ENCODE measurements at regions not wholly inside any gene's neighbourhood (a gene's known extent, or its start where the extent isn't known, plus 50 kb on each side); places are given as distances from the start of the nearest gene placed in this dataset.

DNA sequence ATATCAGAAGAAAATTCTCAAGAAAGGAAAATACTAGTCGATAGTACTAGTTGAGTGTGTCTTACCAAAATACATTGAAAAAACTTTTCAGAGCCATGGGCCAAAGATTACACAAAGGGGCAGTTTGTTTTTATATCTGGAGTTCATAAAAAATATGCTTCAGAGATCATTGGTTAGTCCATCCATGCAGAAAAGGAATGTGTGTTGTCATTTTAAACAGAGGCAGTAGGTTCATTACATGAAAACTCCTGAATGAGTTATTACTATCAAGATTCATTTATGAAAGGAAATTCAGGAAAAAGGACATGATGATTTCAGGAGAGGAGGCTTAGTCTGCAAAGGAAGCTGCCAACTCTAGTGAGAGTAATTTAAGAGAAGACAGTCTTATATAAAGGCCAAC, 354.8 kb downstream of the AEBP2 start:
- intact Hi-C loops (cut with micrococcal nuclease) = no loop called here
- Histone ChIP-seq H3K4me2 (replicated peaks; ENCODE audit: low read depth, low read length, poor library complexity, severe bottlenecking) (no peak overlapping the region), H2AFZ (ENCODE audit: insufficient read depth, low read depth, low read length, poor library complexity, severe bottlenecking) (no peak overlapping the region), H3K9ac (ENCODE audit: low read length) (no peak overlapping the region), H3K9me3 (ENCODE audit: control extremely low read depth in 1 of 3, control insufficient read depth in 2 of 3, insufficient read depth in 1 of 3, low read length in 2 of 3) (peaks cover 0 to 7% (median 2%) of the 10 kb centered on the region in 3 donors), H3K4me3 (ENCODE audit: control extremely low read depth in 1 of 5, extremely low read depth in 1 of 5, insufficient read depth in 1 of 5, low read depth in 2 of 5, low read length in 4 of 5) (no peak overlapping the region), H3K36me3 (replicated peaks in 1 of 2; ENCODE audit: control extremely low read depth in 1 of 2, control insufficient read depth in 1 of 2, extremely low read depth in 1 of 2, insufficient read depth in 2 of 2, low read length in 1 of 2) (no peaks in the 10 kb centered on the region), H3K79me2 (ENCODE audit: control insufficient read depth, insufficient read depth, low read length) (no peaks in the 10 kb centered on the region), H4K20me1 (ENCODE audit: control insufficient read depth, insufficient read depth, low read length, poor library complexity, severe bottlenecking) (no peaks in the 10 kb centered on the region), H3K27me3 (replicated peaks in 1 of 4; ENCODE audit: control extremely low read depth in 1 of 4, control insufficient read depth in 3 of 4, insufficient read depth in 4 of 4, low read length in 3 of 4) (no peaks in the 10 kb centered on the region), H3K27ac (ENCODE audit: low read length in 2 of 2) (no peak overlapping the region), H3K4me1 (ENCODE audit: control insufficient read depth in 2 of 2, insufficient read depth in 2 of 2, low read length in 2 of 2) (no peaks in the 10 kb centered on the region)
- Mint-ChIP-seq H3K27ac (no peak overlapping the region), H3K27me3 (no peaks in the 10 kb centered on the region), H3K4me1 (no peaks in the 10 kb centered on the region), H3K4me3 (no peak overlapping the region), H3K9me3 (ENCODE audit: insufficient read depth) (no peaks in the 10 kb centered on the region)
- DNase-seq (no peak), ATAC-seq (ENCODE audit: low read depth) (no peak)
- TF ChIP-seq, protein P1, sequence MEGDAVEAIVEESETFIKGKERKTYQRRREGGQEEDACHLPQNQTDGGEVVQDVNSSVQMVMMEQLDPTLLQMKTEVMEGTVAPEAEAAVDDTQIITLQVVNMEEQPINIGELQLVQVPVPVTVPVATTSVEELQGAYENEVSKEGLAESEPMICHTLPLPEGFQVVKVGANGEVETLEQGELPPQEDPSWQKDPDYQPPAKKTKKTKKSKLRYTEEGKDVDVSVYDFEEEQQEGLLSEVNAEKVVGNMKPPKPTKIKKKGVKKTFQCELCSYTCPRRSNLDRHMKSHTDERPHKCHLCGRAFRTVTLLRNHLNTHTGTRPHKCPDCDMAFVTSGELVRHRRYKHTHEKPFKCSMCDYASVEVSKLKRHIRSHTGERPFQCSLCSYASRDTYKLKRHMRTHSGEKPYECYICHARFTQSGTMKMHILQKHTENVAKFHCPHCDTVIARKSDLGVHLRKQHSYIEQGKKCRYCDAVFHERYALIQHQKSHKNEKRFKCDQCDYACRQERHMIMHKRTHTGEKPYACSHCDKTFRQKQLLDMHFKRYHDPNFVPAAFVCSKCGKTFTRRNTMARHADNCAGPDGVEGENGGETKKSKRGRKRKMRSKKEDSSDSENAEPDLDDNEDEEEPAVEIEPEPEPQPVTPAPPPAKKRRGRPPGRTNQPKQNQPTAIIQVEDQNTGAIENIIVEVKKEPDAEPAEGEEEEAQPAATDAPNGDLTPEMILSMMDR (IDR thresholded peaks at IDR 0.05) = no peak
- no peak for TF ChIP-seq EZH2 (IDR thresholded peaks at IDR 0.05; ENCODE audit: borderline replicate concordance, insufficient read depth, low read depth, low read length, poor library complexity, severe bottlenecking)
- ChIA-PET POLR2A (no interaction called here), CTCF (no interaction called here)
- no CpG with 5 or more reads among the region's 1 CpG for WGBS (ENCODE audit: insufficient coverage)

DNA sequence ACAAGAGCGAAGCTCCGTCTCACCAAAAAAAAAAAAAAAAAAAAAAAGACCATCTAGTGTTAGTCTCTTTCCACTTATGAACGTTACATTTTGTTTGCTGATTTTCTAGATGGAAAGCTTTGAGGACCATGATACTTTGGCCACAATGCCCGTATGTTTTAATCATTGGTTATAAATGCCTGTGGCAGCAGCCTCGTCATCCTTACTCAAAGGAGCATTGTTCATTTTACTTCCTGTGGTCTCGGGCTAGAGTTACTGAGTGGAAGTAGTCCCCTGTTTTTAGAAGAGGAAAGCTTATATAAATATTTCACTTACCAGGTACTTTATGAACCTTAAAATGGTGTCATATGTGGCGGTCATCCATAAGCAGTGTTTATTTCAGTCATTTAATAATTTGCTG, 359.9 kb downstream of the AEBP2 start:
- no peak overlapping the region for H3K9ac ChIP-seq (ENCODE audit: low read length)
- no peak overlapping the region for H3K27ac Mint-ChIP-seq
- no peaks in the 10 kb centered on the region for H3K4me1 ChIP-seq (ENCODE audit: control insufficient read depth in 2 of 2, insufficient read depth in 2 of 2, low read length in 2 of 2)
- no peaks in the 10 kb centered on the region for H3K27me3 ChIP-seq (replicated peaks in 1 of 4; ENCODE audit: control extremely low read depth in 1 of 4, control insufficient read depth in 3 of 4, insufficient read depth in 4 of 4, low read length in 3 of 4)
- no peaks in the 10 kb centered on the region for H3K79me2 ChIP-seq (ENCODE audit: control insufficient read depth, insufficient read depth, low read length)
- WGBS (ENCODE audit: insufficient coverage) = 90% methylated on average over 2 of the region's 7 CpGs
- H3K4me3 Mint-ChIP-seq = no peak overlapping the region
- DNase-seq (no peak), ATAC-seq (ENCODE audit: low read depth) (no peak)
- intact Hi-C loops (cut with micrococcal nuclease) = no loop called here
- no peak overlapping the region for H3K27ac ChIP-seq (ENCODE audit: low read length in 2 of 2)
- no peaks in the 10 kb centered on the region for H3K27me3 Mint-ChIP-seq
- H3K9me3 Mint-ChIP-seq (ENCODE audit: insufficient read depth) = no peaks in the 10 kb centered on the region
- H3K4me2 ChIP-seq (replicated peaks; ENCODE audit: low read depth, low read length, poor library complexity, severe bottlenecking) = no peak overlapping the region
- ChIA-PET POLR2A (no interaction called here), CTCF (no interaction called here)
- peaks cover 0 to 7% (median 2%) of the 10 kb centered on the region in 3 donors for H3K9me3 ChIP-seq (ENCODE audit: control extremely low read depth in 1 of 3, control insufficient read depth in 2 of 3, insufficient read depth in 1 of 3, low read length in 2 of 3)
- H3K4me1 Mint-ChIP-seq = no peaks in the 10 kb centered on the region
- H4K20me1 ChIP-seq (ENCODE audit: control insufficient read depth, insufficient read depth, low read length, poor library complexity, severe bottlenecking) = no peaks in the 10 kb centered on the region
- no peak overlapping the region for H2AFZ ChIP-seq (ENCODE audit: insufficient read depth, low read depth, low read length, poor library complexity, severe bottlenecking)
- no peaks in the 10 kb centered on the region for H3K36me3 ChIP-seq (replicated peaks in 1 of 2; ENCODE audit: control extremely low read depth in 1 of 2, control insufficient read depth in 1 of 2, extremely low read depth in 1 of 2, insufficient read depth in 2 of 2, low read length in 1 of 2)
- no peak for TF ChIP-seq EZH2 (IDR thresholded peaks at IDR 0.05; ENCODE audit: borderline replicate concordance, insufficient read depth, low read depth, low read length, poor library complexity, severe bottlenecking)
- TF ChIP-seq, protein P1 (IDR thresholded peaks at IDR 0.05) = no peak
- no peak overlapping the region for H3K4me3 ChIP-seq (ENCODE audit: control extremely low read depth in 1 of 5, extremely low read depth in 1 of 5, insufficient read depth in 1 of 5, low read depth in 2 of 5, low read length in 4 of 5)

Measured in B cell (primary cell).